22Rv1 (cell line): ENCODE measurements at regions not wholly inside any gene's neighbourhood (a gene's known extent, or its start where the extent isn't known, plus 50 kb on each side); places are given as distances from the start of the nearest gene placed in this dataset.
A peak's percentile ranks its signal among the peaks of the same experiment; 100 is the strongest.

Experiments
- H3K27ac ChIP-seq: fragments of 450-650 bp; 2 replicates; pipeline ENCODE4 v1.5.1; 2017
- ZFX ChIP-seq: fragments of 450-650 bp; IDR thresholded peaks from 2 replicates; pipeline ENCODE4 v1.6.1; 2017; ENCODE audit warnings: antibody characterized with exemption, borderline replicate concordance
- TF ChIP-seq, protein P1 (sequence below): fragments of 450-650 bp; IDR thresholded peaks from 2 replicates; pipeline ENCODE4 v1.5.1; 2017; ENCODE audit warnings: mild to moderate bottlenecking

DNA sequence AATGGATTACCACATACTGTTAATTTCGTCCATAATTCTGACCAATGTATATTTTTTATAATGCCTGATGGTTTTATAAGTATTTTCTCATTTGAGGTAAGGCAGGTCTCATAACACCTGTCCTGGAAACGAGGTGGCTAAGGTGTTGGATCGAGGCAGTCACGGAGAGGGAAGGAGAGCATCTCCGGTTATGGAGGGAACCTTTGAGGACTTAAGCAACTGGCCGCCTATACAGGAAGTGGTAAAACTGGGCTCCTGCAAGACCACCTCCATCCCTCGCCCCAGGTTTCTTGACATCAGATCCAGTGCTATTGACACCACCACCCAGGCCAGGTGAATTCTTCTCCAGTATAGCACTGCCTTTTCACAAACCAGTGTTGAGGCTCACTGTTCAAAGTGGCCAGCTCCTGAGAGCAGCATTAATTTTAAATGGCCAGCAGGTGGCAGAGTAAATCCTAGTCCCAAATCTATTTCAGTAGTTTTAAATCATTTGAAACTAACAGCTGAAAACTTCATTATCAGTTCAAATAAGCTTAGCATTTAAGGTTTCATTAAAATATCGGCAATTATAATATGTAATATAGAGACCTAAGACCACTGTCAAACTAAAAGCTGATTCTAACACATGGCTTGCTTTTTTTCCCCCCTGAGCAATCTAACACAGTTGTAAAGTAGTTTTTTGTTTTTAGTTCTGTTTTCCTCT lies 100.8 kb downstream of the PPM1A start:
- H3K27ac ChIP-seq = no peak overlapping the region
- TF ChIP-seq, protein P1, sequence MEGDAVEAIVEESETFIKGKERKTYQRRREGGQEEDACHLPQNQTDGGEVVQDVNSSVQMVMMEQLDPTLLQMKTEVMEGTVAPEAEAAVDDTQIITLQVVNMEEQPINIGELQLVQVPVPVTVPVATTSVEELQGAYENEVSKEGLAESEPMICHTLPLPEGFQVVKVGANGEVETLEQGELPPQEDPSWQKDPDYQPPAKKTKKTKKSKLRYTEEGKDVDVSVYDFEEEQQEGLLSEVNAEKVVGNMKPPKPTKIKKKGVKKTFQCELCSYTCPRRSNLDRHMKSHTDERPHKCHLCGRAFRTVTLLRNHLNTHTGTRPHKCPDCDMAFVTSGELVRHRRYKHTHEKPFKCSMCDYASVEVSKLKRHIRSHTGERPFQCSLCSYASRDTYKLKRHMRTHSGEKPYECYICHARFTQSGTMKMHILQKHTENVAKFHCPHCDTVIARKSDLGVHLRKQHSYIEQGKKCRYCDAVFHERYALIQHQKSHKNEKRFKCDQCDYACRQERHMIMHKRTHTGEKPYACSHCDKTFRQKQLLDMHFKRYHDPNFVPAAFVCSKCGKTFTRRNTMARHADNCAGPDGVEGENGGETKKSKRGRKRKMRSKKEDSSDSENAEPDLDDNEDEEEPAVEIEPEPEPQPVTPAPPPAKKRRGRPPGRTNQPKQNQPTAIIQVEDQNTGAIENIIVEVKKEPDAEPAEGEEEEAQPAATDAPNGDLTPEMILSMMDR = peak; percentile 81
- TF ChIP-seq ZFX = no peak

DNA sequence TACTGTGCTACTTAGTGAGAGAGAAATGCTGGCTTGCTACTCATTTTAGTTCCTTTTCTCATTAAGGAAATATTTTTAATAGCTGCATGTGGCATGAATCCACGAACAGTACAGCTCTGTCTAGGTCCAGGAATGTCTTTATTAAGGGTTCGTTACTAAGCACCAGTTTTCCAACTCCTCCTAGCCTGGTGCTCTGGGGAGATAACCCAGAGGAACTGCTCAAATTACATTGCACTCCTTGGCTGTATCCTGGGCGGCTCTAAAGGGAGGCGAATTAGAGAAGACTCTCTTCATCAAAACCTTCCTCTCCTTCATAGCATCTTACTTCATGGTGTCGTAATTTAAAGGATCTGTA lies 101.3 kb downstream of the PPM1A start:
- TF ChIP-seq ZFX = no peak
- TF ChIP-seq, protein P1 = no peak
- H3K27ac ChIP-seq = no peak overlapping the region

DNA sequence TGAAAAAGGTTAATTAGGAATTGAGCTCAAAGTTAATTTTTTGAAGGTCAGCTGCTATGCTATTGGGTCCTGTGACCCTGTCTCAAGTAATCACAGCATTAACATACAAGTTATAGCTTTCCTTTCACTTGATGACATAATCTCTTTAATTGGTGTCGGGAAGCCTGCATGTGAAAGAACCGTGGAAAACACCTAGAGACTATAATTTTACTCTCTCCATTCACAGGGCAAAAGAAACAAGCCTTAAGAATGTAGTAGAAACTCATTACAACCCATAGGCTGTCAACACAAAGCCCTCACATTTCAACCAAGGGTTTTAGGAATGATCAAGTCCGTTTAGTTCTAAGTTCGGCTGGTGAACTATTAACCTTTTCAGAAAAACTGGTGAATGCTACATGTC lies 104.4 kb downstream of the PPM1A start:
- H3K27ac ChIP-seq = no peak overlapping the region
- TF ChIP-seq ZFX = no peak
- TF ChIP-seq, protein P1 = no peak

DNA sequence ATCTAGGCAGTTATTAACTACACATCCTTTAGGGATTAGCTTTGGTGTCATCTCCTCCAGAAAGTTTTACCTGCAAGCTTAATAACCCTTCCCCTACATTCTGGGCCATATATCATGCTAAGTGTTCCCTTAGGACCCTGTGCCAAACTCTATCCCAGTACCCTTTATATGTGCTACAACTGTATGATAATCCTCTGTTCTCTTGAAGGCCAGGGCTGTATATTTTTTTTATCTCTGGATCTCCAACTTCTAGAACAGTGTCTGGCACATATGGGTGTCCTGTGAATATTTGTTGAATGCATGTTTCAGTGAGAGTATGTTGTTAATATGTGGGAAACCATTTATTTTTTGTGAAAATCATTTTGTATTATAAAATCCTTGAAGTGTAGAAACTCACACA lies 106.7 kb downstream of the PPM1A start:
- no peak overlapping the region for H3K27ac ChIP-seq
- TF ChIP-seq, protein P1 = no peak
- no peak for TF ChIP-seq ZFX

DNA sequence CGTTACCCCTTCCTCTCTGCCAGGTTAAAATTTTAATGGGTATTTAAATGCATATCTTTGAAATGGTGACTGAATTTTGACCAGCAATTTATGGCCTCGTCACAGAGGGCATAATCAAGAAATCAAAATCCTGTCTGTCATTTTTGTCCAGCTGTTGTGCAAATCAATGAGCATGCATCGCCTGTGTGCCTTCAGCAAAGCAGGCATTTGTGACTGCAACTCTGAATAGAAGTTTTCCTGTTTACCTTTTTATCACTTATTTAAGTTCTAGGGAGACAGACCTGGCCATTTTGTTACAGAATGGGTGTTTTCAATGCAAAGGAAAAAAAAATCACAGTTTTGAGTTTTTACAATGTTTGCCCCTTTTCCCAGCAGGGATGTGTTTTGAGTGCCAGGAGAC lies 107.4 kb downstream of the PPM1A start:
- no peak overlapping the region for H3K27ac ChIP-seq
- TF ChIP-seq ZFX = no peak
- TF ChIP-seq, protein P1 = no peak

DNA sequence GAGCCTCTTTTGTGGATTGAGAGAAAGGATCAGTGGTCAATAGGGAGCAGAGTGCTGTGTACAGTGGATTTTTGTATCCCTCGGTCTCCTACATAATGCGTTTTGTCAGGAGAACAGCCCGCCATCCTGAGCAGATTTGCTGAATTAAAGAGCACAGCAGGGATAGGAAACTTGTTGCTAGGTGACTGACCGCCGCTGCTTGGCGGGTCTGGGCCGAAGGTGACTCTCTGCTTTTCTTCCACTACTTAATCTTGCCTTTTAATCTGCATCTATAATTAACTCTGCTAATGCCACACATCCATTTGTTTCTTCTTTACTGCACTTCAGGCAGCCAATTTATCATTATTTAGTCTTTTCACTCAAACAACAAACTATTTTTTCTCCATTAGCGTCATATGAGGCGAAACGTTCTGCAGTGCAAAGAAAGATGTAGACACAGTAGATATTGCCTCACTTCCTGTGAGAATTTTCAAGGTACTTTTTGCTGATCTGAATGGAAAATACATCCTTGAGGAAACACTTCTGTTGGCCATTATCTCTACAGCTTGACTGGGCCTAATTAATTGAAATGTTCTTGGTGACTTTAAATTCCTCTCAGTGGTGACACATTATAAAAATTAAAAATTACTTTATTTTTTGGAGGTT lies 108.0 kb downstream of the PPM1A start:
- TF ChIP-seq, protein P1 = no peak
- TF ChIP-seq ZFX = no peak
- no peak overlapping the region for H3K27ac ChIP-seq

DNA sequence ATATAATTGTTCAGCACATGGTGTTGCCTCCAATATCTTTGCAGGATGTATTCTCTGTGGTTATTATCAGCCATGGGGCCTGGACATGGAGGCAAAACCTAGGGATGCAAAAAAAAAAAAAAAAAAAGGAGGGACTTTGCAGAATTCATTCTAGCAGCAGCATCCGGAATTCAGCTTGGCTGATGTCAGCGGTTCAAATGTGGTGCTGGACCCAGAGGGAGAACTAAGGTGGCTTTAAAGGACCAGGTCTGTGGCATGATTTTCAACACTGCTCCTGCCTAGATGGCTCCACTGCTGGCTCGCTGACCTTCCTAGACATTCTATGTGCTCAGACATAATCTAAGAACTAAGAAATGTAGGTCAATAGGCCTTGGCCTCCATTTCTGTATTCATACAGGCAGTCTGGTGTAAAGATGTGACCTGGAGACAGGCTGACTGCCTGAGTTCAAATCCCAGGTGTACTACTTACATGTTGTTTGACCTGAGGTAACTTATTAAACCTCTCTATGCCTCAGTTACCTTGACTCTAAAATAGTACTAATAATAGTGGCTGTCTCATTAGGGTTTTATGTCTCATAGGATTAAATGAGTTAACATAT lies 108.6 kb downstream of the PPM1A start:
- no peak overlapping the region for H3K27ac ChIP-seq
- no peak for TF ChIP-seq ZFX
- TF ChIP-seq, protein P1 = no peak
